Panc1 (cell line): ENCODE measurements at regions not wholly inside any gene's neighbourhood (a gene's known extent, or its start where the extent isn't known, plus 50 kb on each side); places are given as distances from the start of the nearest gene placed in this dataset.

Source experiments
- SIN3A ChIP-seq: IDR thresholded peaks from 2 replicates; pipeline ENCODE4 v1.6.1; 2012; ENCODE audit warnings: low read depth, mild to moderate bottlenecking, low read length, moderate library complexity, borderline replicate concordance; ENCODE audit not compliant: insufficient read depth
- TF ChIP-seq, protein P1 (sequence below): fragments of 450-650 bp; IDR thresholded peaks from 2 replicates; pipeline ENCODE4 v1.5.1; 2017; ENCODE audit warnings: mild to moderate bottlenecking

DNA sequence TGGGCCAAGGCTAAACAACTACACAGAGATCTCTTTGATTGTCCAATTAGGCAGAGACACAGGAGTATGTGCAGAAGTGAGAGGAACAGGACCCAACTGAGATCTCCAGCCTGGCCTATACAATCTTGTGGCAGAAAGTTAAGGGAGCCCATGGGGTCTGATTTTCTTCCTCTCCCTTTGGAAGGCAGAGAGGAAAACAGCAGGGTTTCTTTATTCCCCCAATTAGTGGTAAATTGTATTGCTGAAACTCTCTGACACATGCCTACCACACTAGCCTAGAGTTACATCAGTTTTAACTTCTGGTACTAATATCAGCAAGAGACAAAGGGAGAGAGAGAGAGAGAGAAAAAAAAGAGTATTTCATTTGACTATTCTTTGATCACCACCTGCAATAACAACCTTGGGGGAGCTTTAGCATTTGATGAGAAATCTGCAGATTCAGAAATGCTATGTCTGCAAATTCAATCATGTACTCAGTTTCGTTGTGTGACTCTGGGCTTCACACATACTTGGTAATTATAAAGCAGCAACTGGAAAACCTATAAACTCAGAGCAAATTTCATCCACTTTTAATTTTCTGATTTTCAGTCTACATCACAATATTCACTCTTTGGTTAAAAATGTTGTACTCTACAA is 260.3 kb upstream of the SPTLC3 start:
- TF ChIP-seq, protein P1, sequence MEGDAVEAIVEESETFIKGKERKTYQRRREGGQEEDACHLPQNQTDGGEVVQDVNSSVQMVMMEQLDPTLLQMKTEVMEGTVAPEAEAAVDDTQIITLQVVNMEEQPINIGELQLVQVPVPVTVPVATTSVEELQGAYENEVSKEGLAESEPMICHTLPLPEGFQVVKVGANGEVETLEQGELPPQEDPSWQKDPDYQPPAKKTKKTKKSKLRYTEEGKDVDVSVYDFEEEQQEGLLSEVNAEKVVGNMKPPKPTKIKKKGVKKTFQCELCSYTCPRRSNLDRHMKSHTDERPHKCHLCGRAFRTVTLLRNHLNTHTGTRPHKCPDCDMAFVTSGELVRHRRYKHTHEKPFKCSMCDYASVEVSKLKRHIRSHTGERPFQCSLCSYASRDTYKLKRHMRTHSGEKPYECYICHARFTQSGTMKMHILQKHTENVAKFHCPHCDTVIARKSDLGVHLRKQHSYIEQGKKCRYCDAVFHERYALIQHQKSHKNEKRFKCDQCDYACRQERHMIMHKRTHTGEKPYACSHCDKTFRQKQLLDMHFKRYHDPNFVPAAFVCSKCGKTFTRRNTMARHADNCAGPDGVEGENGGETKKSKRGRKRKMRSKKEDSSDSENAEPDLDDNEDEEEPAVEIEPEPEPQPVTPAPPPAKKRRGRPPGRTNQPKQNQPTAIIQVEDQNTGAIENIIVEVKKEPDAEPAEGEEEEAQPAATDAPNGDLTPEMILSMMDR = no peak
- TF ChIP-seq SIN3A = no peak
